ENCODE measurements at regions not wholly inside any gene's neighbourhood (a gene's known extent, or its start where the extent isn't known, plus 50 kb on each side); places are given as distances from the start of the nearest gene placed in this dataset.

DNA sequence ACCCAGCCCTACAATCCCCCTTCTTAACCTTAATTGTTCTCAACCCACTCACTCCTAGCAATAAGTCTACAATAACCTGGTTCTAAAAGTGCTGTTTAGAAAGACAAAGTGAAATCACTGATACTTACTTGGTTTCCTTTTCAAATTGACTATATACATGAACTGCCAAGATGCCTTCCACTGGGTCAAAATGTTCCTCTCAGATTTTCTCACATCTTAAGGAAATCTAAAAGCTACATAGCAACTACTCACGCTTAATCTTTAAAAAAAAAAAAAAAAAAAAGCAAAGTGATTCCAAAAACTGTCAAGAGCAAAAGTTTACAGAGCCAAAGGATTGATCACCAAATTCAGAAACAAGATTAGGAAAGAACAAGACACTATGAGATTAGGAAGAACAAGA is 68.7 kb upstream of the MAP4 start:
- TF ChIP-seq, protein P1, sequence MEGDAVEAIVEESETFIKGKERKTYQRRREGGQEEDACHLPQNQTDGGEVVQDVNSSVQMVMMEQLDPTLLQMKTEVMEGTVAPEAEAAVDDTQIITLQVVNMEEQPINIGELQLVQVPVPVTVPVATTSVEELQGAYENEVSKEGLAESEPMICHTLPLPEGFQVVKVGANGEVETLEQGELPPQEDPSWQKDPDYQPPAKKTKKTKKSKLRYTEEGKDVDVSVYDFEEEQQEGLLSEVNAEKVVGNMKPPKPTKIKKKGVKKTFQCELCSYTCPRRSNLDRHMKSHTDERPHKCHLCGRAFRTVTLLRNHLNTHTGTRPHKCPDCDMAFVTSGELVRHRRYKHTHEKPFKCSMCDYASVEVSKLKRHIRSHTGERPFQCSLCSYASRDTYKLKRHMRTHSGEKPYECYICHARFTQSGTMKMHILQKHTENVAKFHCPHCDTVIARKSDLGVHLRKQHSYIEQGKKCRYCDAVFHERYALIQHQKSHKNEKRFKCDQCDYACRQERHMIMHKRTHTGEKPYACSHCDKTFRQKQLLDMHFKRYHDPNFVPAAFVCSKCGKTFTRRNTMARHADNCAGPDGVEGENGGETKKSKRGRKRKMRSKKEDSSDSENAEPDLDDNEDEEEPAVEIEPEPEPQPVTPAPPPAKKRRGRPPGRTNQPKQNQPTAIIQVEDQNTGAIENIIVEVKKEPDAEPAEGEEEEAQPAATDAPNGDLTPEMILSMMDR (IDR thresholded peaks at IDR 0.05; ENCODE audit: low read depth, low read length), result no peak
- no peak overlapping the region for H3K27ac ChIP-seq

DNA sequence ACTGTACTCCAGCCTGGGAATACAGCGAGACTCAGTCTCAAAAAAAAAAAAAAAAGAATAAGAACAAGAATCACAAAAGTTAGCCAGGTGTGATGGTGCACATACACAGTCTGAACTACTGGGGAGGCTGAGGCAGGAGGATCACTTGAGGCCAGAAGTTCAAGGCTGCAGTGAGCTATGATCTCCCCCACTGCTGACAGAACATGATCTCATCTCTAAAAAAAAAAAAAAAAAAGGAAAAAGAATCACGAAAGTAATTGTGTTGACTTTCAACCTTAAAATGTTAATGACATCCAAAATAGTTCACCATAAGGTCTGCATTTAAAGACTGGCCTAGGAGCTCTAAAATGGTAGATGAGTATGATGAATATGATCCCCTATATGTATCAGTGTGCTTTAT is 68.0 kb upstream of the MAP4 start:
- Histone ChIP-seq H3K27ac (no peak overlapping the region), H3K36me3 (no peaks in the 10 kb centered on the region; the same call in 1 of the 2 replicates), H3K4me3 (ENCODE audit: low read depth, low read length) (no peak overlapping the region), H3K27me3 (ENCODE audit: insufficient read depth, low read depth, severe bottlenecking) (no peaks in the 10 kb centered on the region), H3K9me3 (ENCODE audit: severe bottlenecking) (no peaks in the 10 kb centered on the region)
- DNase-seq, result no peak
- TF ChIP-seq, protein P1 (IDR thresholded peaks at IDR 0.05; ENCODE audit: low read depth, low read length), result no peak

More for the DNA sequence above, 68.7 kb upstream of the MAP4 start:
- Histone ChIP-seq H3K27me3 (ENCODE audit: insufficient read depth, low read depth, severe bottlenecking) (no peaks in the 10 kb centered on the region), H3K9me3 (ENCODE audit: severe bottlenecking) (no peaks in the 10 kb centered on the region), H3K36me3 (no peaks in the 10 kb centered on the region; the same call in 1 of the 2 replicates), H3K4me3 (ENCODE audit: low read depth, low read length) (no peak overlapping the region)
- no peak for DNase-seq

DNA sequence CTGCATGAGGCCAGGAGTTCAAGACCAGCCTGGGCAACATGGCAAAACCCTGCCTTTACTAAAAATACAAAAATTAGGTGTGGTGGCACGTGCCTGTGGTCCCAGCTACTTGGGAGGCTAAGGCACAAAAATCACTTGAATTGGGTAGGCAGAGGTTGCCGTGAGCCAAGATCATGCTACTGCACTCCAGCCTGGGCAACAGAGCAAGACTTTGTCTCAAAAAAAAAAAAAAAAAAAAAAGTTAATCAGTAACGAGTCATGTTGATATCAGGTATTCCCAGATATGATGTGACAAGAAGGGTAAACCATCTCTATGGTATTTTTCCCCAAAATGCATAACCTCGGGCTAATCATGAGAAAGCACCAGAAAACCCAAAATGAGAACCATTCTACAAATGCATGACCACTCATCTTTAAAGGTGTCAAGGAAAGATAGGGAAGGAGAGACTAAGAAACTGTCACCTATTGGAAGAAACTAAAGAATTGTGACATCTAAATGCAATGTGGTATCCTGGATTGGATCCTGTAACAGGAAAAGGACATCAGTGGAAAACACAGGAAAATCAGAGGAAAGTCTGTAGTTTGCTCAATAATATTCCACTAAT is 66.5 kb upstream of the MAP4 start:
- Histone ChIP-seq H3K27ac (no peak overlapping the region), H3K9me3 (ENCODE audit: severe bottlenecking) (no peaks in the 10 kb centered on the region), H3K4me3 (ENCODE audit: low read depth, low read length) (no peak overlapping the region), H3K36me3 (no peaks in the 10 kb centered on the region; the same call in 1 of the 2 replicates), H3K27me3 (ENCODE audit: insufficient read depth, low read depth, severe bottlenecking) (no peaks in the 10 kb centered on the region)
- no peak for DNase-seq
- TF ChIP-seq, protein P1 (IDR thresholded peaks at IDR 0.05; ENCODE audit: low read depth, low read length), result no peak

DNA sequence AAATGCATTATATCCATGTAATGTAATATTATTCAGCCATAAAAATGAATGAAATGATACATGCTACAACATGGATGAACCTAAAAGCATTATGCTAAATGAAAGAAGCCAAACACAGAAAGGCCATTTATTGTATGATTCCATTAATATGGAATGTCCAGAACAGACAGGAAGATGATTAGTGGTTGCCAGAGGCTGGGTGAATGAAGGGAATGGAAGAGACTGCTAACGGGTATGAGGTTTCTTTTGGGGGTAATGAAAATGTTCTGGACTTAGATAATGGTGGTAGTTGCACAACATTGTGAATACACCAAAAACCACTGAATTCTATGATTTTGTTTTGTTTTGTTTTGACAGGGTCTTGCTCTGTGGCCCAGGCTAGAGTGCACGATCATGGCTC is 61.6 kb upstream of the MAP4 start:
- H3K4me3 ChIP-seq (ENCODE audit: low read depth, low read length), result no peak overlapping the region
- no peaks in the 10 kb centered on the region for H3K9me3 ChIP-seq (ENCODE audit: severe bottlenecking)
- H3K27me3 ChIP-seq (ENCODE audit: insufficient read depth, low read depth, severe bottlenecking), result no peaks in the 10 kb centered on the region
- no peaks in the 10 kb centered on the region for H3K36me3 ChIP-seq
- H3K27ac ChIP-seq, result no peak overlapping the region
- TF ChIP-seq, protein P1 (IDR thresholded peaks at IDR 0.05; ENCODE audit: low read depth, low read length), result no peak
- no peak for DNase-seq

DNA sequence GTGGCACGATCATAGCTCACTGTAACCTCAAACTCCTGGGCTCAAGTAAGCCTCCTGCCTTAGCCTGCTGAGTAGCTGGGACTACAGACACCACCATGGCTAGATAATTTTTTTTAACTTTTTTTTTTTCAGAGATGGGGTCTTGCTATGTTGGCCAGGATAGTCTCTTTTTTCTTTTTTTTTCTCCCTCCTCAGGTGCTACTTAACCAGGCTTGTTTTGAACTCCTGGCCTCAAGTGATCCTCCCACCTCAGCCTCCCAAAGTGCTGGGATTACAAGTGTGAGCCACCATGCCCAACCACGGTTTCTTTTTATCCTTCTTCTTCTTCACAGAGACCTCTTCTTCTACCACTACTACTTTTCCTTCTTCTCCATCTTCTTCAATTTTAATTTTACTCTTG is 53.8 kb upstream of the MAP4 start:
- H3K36me3 ChIP-seq, result no peaks in the 10 kb centered on the region; the same call in 1 of the 2 replicates
- DNase-seq, result no peak
- TF ChIP-seq, protein P1 (IDR thresholded peaks at IDR 0.05; ENCODE audit: low read depth, low read length), result no peak
- H3K9me3 ChIP-seq (ENCODE audit: severe bottlenecking), result no peaks in the 10 kb centered on the region
- no peaks in the 10 kb centered on the region for H3K27me3 ChIP-seq (ENCODE audit: insufficient read depth, low read depth, severe bottlenecking)
- no peak overlapping the region for H3K27ac ChIP-seq
- H3K4me3 ChIP-seq (ENCODE audit: low read depth, low read length), result no peak overlapping the region

DNA sequence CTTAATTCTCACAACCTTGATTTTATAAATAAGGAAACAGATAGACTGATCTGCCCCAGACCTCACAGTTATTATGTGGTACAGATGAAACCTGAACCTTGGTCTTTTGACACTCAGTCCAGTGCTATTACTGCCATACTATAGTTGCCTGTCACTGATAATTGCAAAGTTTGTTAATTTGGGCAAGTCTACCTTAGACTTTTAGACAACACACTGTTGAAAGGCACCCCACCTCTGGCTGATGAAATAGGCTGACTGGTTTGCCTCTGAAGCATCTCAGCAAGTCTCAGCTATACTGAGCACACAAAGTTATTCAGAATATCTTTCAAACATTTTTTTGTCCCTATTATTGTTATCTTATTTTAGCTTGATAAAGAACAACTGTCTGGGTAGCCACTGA is 53.1 kb upstream of the MAP4 start:
- Histone ChIP-seq H3K27ac (no peak overlapping the region), H3K9me3 (ENCODE audit: severe bottlenecking) (no peaks in the 10 kb centered on the region), H3K36me3 (no peaks in the 10 kb centered on the region; the same call in 1 of the 2 replicates), H3K4me3 (ENCODE audit: low read depth, low read length) (no peak overlapping the region), H3K27me3 (ENCODE audit: insufficient read depth, low read depth, severe bottlenecking) (no peaks in the 10 kb centered on the region)
- DNase-seq, result no peak
- TF ChIP-seq, protein P1 (IDR thresholded peaks at IDR 0.05; ENCODE audit: low read depth, low read length), result no peak
